A673 (cell line): ENCODE measurements at regions not wholly inside any gene's neighbourhood (a gene's known extent, or its start where the extent isn't known, plus 50 kb on each side); places are given as distances from the start of the nearest gene placed in this dataset.

Source experiments
- BruUV-seq: library from RNA; stranded (reverse); fragments of 400-500 nt; replicated peaks from 2 replicates; lab custom pipeline; 2021; lab: Mats Ljungman, UMichigan
- CTCF ChIA-PET: fragments of 300-600 bp; sonication (Branson Sonifier 250); formaldehyde crosslinking; loops from one replicate; lab custom pipeline; 2022; ENCODE audit warnings: antibody characterized with exemption; lab: Charles Lee
- POLR2A ChIA-PET: fragments of 300-600 bp; sonication (Branson Sonifier 250); formaldehyde crosslinking; loops from one replicate; lab custom pipeline; 2022; ENCODE audit warnings: antibody characterized with exemption; ENCODE audit not compliant: low non-redundant PET; lab: Charles Lee
- DNase-seq: peaks from one replicate; pipeline ENCODE4 v3.0.0-alpha.2; 2015; ENCODE audit warnings: low spot score
- H3K27ac ChIP-seq: fragments of 200-600 bp; sonication (generic); 2 replicates; pipeline ENCODE4 v1.5.1; 2016; ENCODE audit warnings: mixed run types, low read depth, mild to moderate bottlenecking, mixed read lengths, antibody characterized with exemption, low read length; ENCODE audit not compliant: poor library complexity, severe bottlenecking
- H3K27me3 ChIP-seq: fragments of 200-600 bp; sonication (generic); replicated peaks from 2 replicates; pipeline ENCODE4 v1.6.1; 2017; ENCODE audit warnings: mixed run types, low read depth, mild to moderate bottlenecking, mixed read lengths, antibody characterized with exemption, low read length; ENCODE audit not compliant: insufficient read depth, poor library complexity
- H3K36me3 ChIP-seq: fragments of 200-600 bp; sonication (generic); 2 replicates; pipeline ENCODE4 v1.6.1; 2016; ENCODE audit warnings: mixed run types, mild to moderate bottlenecking, mixed read lengths, antibody characterized with exemption, low read length; ENCODE audit not compliant: insufficient read depth, poor library complexity, severe bottlenecking
- H3K4me1 ChIP-seq: fragments of 200-600 bp; sonication (generic); 2 replicates; pipeline ENCODE4 v1.6.1; 2017; ENCODE audit warnings: mixed run types, mild to moderate bottlenecking, mixed read lengths, antibody characterized with exemption, low read length; ENCODE audit not compliant: insufficient read depth, poor library complexity, severe bottlenecking
- H3K4me3 ChIP-seq: fragments of 200-600 bp; sonication (generic); 2 replicates; pipeline ENCODE4 v1.5.1; 2016; ENCODE audit warnings: low read depth, mixed run types, mild to moderate bottlenecking, mixed read lengths, low read length; ENCODE audit not compliant: poor library complexity, severe bottlenecking
- H3K9me3 ChIP-seq: fragments of 200-600 bp; sonication (generic); 2 replicates; pipeline ENCODE4 v1.6.1; 2016; ENCODE audit warnings: mixed run types, low read depth, mild to moderate bottlenecking, mixed read lengths, antibody characterized with exemption, low read length; ENCODE audit not compliant: poor library complexity, severe bottlenecking
- CTCF ChIP-seq: fragments of 300-800, 200-600 bp; sonication (generic); conservative IDR thresholded peaks from 2 replicates; pipeline ENCODE4 v1.5.1; 2017; ENCODE audit warnings: low read depth, mild to moderate bottlenecking, antibody characterized with exemption, low read length, moderate library complexity, mixed read lengths
- EZH2 ChIP-seq: fragments of 200-600 bp; sonication (generic); IDR thresholded peaks from 2 replicates; pipeline ENCODE4 v1.6.1; 2017; ENCODE audit warnings: borderline replicate concordance, low read depth, mild to moderate bottlenecking, mixed read lengths, antibody characterized with exemption, low read length; ENCODE audit not compliant: poor library complexity, severe bottlenecking
- intact Hi-C: fragments of 100-400 bp; cut with micrococcal nuclease; formaldehyde crosslinking; loops from one replicate; pipeline ENCODE4 v1.10.0; 2022; ENCODE audit not compliant: unreplicated experiment

GRCh38 chr1:224809613-224810012 lies 119.9 kb upstream of the DNAH14 start:
- ChIA-PET POLR2A (no interaction called here), CTCF (no interaction called here)
- Histone ChIP-seq H3K9me3 (no peaks in the 10 kb centered on the region), H3K4me1 (no peaks in the 10 kb centered on the region), H3K4me3 (no peak overlapping the region), H3K27me3 (no peaks in the 10 kb centered on the region), H3K27ac (no peak overlapping the region), H3K36me3 (no peaks in the 10 kb centered on the region)
- intact Hi-C loops, result no loop called here
- no peak for TF ChIP-seq EZH2
- no peak for TF ChIP-seq CTCF
- BruUV-seq, result no TSS peak
- DNase-seq, result no peak

GRCh38 chr1:224811564-224811963 lies 117.9 kb upstream of the DNAH14 start:
- TF ChIP-seq EZH2, result no peak
- no peak for TF ChIP-seq CTCF
- H3K4me1 ChIP-seq, result no peaks in the 10 kb centered on the region
- DNase-seq, result no peak
- no peak overlapping the region for H3K27ac ChIP-seq
- H3K36me3 ChIP-seq, result no peaks in the 10 kb centered on the region
- intact Hi-C loops, result no loop called here
- no peak overlapping the region for H3K4me3 ChIP-seq
- POLR2A ChIA-PET, result no interaction called here
- no peaks in the 10 kb centered on the region for H3K27me3 ChIP-seq
- CTCF ChIA-PET, result no interaction called here
- H3K9me3 ChIP-seq, result no peaks in the 10 kb centered on the region
- no TSS peak for BruUV-seq

GRCh38 chr1:224815647-224816046 lies 113.8 kb upstream of the DNAH14 start:
- intact Hi-C loops, result no loop called here
- DNase-seq, result no peak
- Histone ChIP-seq H3K27ac (no peak overlapping the region), H3K27me3 (peaks cover 17% of the 10 kb centered on the region), H3K4me3 (no peak overlapping the region), H3K4me1 (no peaks in the 10 kb centered on the region), H3K9me3 (no peaks in the 10 kb centered on the region), H3K36me3 (no peaks in the 10 kb centered on the region)
- no TSS peak for BruUV-seq
- TF ChIP-seq EZH2, result no peak
- TF ChIP-seq CTCF, result no peak
- ChIA-PET POLR2A (no interaction called here), CTCF (no interaction called here)
